GM19372 (cell line): ENCODE measurements at regions not wholly inside any gene's neighbourhood (a gene's known extent, or its start where the extent isn't known, plus 50 kb on each side); places are given as distances from the start of the nearest gene placed in this dataset.
"Not testable (repeated sequence)": the region's sequence is repeated elsewhere in the genome, so short reads cannot be mapped to it uniquely, and the experiment has no call there.

Source experiments
- ATAC-seq: cut with Tn5 transposase; IDR thresholded peaks from one replicate; pipeline ENCODE4 v1.9.1; 2021; ENCODE audit warnings: mild to moderate bottlenecking, low read depth, moderate library complexity; ENCODE audit not compliant: unreplicated experiment

- not testable (repeated sequence) for ATAC-seq
Measured at GRCh38 chr12:8282181-8282580, 54.8 kb upstream of the FAM90A1 start.

- ATAC-seq: not testable (repeated sequence)
Measured at GRCh38 chr12:8285681-8286080, 58.3 kb upstream of the FAM90A1 start.

- ATAC-seq: not testable (repeated sequence)
Measured at GRCh38 chr12:8291764-8292163, 64.3 kb upstream of the FAM90A1 start.

- not testable (repeated sequence) for ATAC-seq
Measured at GRCh38 chr12:8294662-8295061, 67.2 kb upstream of the FAM90A1 start.

GRCh38 chr12:8308611-8309010 lies 81.2 kb upstream of the FAM90A1 start:
- not testable (repeated sequence) for ATAC-seq

GRCh38 chr12:8315997-8316396 lies 88.6 kb upstream of the FAM90A1 start:
- not testable (repeated sequence) for ATAC-seq

GRCh38 chr12:8317675-8318074 lies 90.3 kb upstream of the FAM90A1 start:
- not testable (repeated sequence) for ATAC-seq

GRCh38 chr12:8320251-8320730 lies 92.9 kb upstream of the FAM90A1 start:
- not testable (repeated sequence) for ATAC-seq

- not testable (repeated sequence) for ATAC-seq
Measured at GRCh38 chr12:8320791-8321370, 93.5 kb upstream of the FAM90A1 start.

GRCh38 chr12:8325145-8325839 lies 97.9 kb upstream of the FAM90A1 start:
- not testable (repeated sequence) for ATAC-seq

- ATAC-seq: not testable (repeated sequence)
Measured at GRCh38 chr12:8328835-8329234, 101.4 kb upstream of the FAM90A1 start.

- ATAC-seq: not testable (repeated sequence)
Measured at GRCh38 chr12:8332373-8332772, 105.0 kb upstream of the FAM90A1 start.

GRCh38 chr12:8351073-8351472 lies 104.7 kb upstream of the CLEC6A start:
- not testable (repeated sequence) for ATAC-seq

GRCh38 chr12:8354741-8355140 lies 101.0 kb upstream of the CLEC6A start:
- not testable (repeated sequence) for ATAC-seq

- not testable (repeated sequence) for ATAC-seq
Measured at GRCh38 chr12:8355531-8355930, 100.2 kb upstream of the CLEC6A start.

GRCh38 chr12:8373744-8374143 lies 82.0 kb upstream of the CLEC6A start:
- ATAC-seq: not testable (repeated sequence)

GRCh38 chr12:8375122-8375521 lies 80.6 kb upstream of the CLEC6A start:
- not testable (repeated sequence) for ATAC-seq

GRCh38 chr12:8377756-8378155 lies 78.0 kb upstream of the CLEC6A start:
- not testable (repeated sequence) for ATAC-seq

GRCh38 chr12:8382556-8382955 lies 73.2 kb upstream of the CLEC6A start:
- ATAC-seq: not testable (repeated sequence)

GRCh38 chr12:8384686-8385085 lies 71.1 kb upstream of the CLEC6A start:
- ATAC-seq: not testable (repeated sequence)

GRCh38 chr12:8385431-8385830 lies 70.3 kb upstream of the CLEC6A start:
- ATAC-seq: not testable (repeated sequence)

GRCh38 chr12:8386661-8387060 lies 69.1 kb upstream of the CLEC6A start:
- not testable (repeated sequence) for ATAC-seq
